AG10803 (cell line): ENCODE measurements at regions not wholly inside any gene's neighbourhood (a gene's known extent, or its start where the extent isn't known, plus 50 kb on each side); places are given as distances from the start of the nearest gene placed in this dataset.
"Not testable (repeated sequence)": the region's sequence is repeated elsewhere in the genome, so short reads cannot be mapped to it uniquely, and the experiment has no call there.

Source experiments
- DNase-seq: peaks from one replicate; pipeline ENCODE4 v3.0.0; 2010; ENCODE audit warnings: low read depth
- H3K4me3 ChIP-seq: 2 replicates; pipeline ENCODE4 v1.5.1; 2011; ENCODE audit warnings: mild to moderate bottlenecking, low read length, control low read depth
- CTCF ChIP-seq: conservative IDR thresholded peaks from 2 replicates; pipeline ENCODE4 v1.5.1; 2011; ENCODE audit warnings: mild to moderate bottlenecking, low read length, control low read depth, inconsistent platforms

GRCh38 chr5:130502702-130503101 is 598.4 kb downstream of the CHSY3 start:
- no peak for DNase-seq
- no peak overlapping the region for H3K4me3 ChIP-seq
- no peak for TF ChIP-seq CTCF

GRCh38 chr5:130501151-130501865 is 597.0 kb downstream of the CHSY3 start:
- TF ChIP-seq CTCF, result no peak
- H3K4me3 ChIP-seq, result no peak overlapping the region
- no peak for DNase-seq

GRCh38 chr5:130500495-130500894 is 596.2 kb downstream of the CHSY3 start:
- H3K4me3 ChIP-seq, DNase-seq: not testable (repeated sequence)

DNA sequence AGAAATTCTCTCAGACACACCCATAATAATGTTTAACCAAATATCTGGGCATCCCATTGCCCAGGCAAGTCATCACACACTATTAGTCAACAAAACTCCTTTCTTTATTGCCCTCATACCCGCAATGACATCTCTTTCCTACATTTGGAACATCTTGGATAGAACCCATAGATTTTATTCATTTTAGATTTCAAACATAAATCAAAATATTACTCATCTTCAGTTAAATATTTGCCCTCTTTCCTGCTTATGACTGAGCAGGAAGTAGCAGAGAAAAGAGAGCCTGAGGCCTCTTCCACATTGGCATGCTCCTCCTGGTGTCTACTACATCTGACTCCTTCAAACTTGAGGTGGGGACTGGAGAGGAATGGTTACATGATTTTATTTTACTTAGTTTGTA is 592.0 kb downstream of the CHSY3 start:
- no peak for TF ChIP-seq CTCF
- no peak overlapping the region for H3K4me3 ChIP-seq
- no peak for DNase-seq

GRCh38 chr5:130488252-130488651 is 584.0 kb downstream of the CHSY3 start:
- no peak for DNase-seq
- H3K4me3 ChIP-seq, result no peak overlapping the region
- no peak for TF ChIP-seq CTCF

DNA sequence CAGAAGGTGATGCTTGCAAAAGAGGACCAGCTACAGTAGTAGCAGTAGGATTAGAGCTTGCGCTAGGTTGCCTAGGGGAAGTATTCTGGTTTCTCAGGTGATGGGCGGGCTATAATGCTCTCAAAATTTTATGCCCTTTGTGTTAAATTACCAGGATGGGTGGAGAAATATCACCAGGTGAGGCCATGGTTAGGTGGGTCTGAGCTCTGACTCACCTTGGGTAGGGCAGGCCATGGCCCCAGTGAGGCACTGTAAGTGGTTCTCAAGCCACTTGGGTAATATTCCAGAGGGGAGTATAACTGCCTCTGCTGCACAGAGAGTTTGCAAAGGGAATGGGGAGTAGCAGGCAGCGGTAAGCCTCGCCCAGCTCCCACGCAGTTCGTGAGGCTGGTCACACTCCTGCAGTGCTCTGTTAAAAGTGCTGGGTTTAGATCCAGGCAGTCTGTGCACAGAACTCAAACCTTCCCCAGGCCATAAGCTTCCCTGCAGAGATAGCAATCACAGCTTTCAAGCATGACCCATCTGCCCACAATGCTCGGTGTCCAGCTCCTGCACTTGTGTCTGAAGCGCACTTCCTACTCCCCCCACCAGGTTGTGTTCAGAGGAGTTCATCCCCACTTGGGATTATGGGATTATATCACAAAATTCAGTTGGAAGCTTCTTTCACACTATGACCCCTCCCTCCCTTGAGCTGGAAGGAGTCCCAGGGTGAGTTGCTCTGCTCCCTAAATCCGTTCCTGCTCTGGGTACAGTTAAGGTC is 575.0 kb downstream of the CHSY3 start:
- no peak overlapping the region for H3K4me3 ChIP-seq
- TF ChIP-seq CTCF, result no peak
- no peak for DNase-seq

DNA sequence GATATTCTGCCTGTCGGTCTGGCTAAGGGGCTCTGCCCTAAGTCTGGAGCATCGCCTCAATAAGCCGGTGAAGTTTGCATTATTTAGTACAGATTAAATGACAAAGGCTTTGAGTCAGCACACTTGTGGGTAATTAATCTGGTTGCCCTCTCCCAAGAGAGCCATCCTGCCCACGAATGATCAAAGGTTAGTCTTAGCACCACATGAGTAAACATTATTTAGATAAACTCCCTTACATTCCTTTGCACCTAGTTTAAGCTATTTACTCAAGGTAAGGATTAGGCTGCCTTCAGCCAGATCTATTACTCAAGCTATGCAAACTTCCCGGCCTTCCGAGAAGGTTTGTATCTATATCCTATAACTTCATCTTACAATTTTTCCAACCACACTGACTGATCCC is 572.1 kb downstream of the CHSY3 start:
- TF ChIP-seq CTCF, result no peak
- no peak for DNase-seq
- H3K4me3 ChIP-seq, result no peak overlapping the region
